ENCODE measurements at regions not wholly inside any gene's neighbourhood (a gene's known extent, or its start where the extent isn't known, plus 50 kb on each side); places are given as distances from the start of the nearest gene placed in this dataset.

DNA sequence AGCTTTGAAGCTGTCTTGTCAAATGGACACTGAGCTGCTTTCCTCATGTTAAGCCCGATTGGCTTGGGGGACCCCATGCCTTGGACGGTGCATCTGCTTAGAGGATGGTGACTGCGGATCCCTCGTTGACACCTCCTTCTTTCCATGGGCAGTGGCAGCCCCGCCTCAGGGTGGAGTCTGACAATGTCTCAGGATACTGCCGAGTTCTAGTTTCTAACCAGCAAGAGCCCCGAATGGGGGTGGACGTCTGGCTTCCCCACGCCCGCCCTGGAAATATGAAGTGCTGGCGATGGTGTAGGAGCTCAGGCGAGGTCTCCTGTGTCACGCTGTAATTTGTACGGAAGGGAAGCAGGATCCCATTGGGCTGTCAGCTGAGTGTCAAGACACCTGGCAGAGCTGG lies 106.2 kb upstream of the CTBP2 start:
- TF ChIP-seq, protein P1, sequence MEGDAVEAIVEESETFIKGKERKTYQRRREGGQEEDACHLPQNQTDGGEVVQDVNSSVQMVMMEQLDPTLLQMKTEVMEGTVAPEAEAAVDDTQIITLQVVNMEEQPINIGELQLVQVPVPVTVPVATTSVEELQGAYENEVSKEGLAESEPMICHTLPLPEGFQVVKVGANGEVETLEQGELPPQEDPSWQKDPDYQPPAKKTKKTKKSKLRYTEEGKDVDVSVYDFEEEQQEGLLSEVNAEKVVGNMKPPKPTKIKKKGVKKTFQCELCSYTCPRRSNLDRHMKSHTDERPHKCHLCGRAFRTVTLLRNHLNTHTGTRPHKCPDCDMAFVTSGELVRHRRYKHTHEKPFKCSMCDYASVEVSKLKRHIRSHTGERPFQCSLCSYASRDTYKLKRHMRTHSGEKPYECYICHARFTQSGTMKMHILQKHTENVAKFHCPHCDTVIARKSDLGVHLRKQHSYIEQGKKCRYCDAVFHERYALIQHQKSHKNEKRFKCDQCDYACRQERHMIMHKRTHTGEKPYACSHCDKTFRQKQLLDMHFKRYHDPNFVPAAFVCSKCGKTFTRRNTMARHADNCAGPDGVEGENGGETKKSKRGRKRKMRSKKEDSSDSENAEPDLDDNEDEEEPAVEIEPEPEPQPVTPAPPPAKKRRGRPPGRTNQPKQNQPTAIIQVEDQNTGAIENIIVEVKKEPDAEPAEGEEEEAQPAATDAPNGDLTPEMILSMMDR (conservative IDR thresholded peaks at IDR 0.05; ENCODE audit: low read depth, low read length): no peak
- DNase-seq (ENCODE audit: low read depth): no peak
- H3K4me3 ChIP-seq (ENCODE audit: low read depth, low read length): no peak overlapping the region

DNA sequence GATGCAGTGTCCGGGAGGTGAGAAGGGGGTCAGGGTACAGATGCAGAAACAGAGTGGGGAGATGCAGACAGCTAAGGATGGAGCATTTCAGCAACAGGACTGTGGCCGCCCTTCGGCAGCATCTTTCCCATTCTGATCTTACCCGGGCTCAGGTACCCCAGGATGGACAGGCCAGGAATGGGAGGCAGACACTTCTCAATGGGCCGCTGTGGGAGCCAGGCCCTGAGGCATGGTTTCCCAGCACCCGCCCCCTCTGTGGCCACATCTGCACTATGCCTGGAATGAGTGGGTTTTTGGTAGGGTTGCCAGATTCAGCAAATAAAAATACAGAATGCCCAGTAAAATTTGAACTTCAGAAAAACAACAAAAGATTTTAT lies 105.2 kb upstream of the CTBP2 start:
- TF ChIP-seq, protein P1 (conservative IDR thresholded peaks at IDR 0.05; ENCODE audit: low read depth, low read length): no peak
- DNase-seq (ENCODE audit: low read depth): no peak

DNA sequence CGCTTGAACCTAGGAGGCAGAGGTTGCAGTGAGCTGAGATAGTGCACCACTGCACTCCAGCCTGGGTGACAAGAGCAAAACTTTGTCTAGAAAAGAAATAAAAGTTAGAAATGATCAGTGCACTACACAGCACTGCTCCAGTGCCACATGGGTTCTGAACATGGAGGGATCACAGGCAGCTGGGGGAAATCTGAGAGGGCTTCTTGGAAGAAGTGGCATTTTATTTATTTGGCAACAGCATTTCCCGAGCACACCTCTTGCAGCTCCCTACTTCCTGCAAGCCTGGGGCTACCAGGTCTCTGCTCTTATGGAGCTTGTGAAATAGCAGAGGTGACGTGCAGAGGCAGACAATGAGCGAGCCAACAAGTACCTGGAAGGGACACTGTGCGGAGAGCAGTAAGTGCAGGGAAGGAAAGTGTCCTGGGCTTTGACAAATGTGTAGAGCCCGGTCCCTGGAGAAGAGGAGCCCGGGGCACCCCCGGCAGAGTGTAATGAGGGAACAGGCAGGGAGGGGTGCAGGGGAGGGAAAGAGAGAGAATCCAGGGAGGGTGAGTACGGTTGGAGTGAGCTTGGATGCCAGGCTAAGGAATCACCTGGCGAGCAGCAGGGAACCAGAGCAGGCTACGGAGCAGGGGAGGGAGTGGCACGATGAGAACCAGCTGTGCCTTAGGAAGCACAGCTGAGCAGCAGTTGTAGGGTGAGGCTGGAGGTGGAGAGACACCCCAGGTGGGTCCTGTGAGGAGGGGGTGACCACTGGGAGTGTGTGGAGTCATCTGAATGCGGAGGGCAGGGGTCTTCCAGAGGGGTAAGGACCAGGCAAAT lies 104.6 kb upstream of the CTBP2 start:
- TF ChIP-seq, protein P1 (conservative IDR thresholded peaks at IDR 0.05; ENCODE audit: low read depth, low read length): no peak
- no peak for DNase-seq (ENCODE audit: low read depth)
- no peak overlapping the region for H3K4me3 ChIP-seq (ENCODE audit: low read depth, low read length)

More for the DNA sequence above, 105.2 kb upstream of the CTBP2 start:
- H3K4me3 ChIP-seq (ENCODE audit: low read depth, low read length): no peak overlapping the region

DNA sequence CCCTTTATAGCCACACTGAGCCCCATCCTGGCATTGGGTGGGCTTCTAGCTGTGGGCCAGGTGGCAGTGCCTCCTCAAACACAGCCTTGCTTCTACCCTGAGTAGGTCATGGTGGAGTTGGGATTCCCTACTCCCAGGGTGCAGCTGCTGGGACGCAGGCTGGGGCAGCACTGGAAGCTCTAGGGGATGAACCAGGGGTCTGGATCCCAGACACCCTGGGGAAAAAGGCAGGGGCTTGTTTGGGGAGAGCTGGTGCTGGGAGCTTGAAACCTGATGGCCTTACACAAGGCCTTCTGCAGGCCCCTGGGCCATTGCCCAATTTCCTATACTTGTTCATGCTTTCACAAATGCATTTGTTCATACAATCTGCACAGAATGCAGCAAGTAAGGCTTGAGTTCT lies 103.7 kb upstream of the CTBP2 start:
- no peak overlapping the region for H3K4me3 ChIP-seq (ENCODE audit: low read depth, low read length)
- DNase-seq (ENCODE audit: low read depth): no peak
- TF ChIP-seq, protein P1 (conservative IDR thresholded peaks at IDR 0.05; ENCODE audit: low read depth, low read length): no peak

DNA sequence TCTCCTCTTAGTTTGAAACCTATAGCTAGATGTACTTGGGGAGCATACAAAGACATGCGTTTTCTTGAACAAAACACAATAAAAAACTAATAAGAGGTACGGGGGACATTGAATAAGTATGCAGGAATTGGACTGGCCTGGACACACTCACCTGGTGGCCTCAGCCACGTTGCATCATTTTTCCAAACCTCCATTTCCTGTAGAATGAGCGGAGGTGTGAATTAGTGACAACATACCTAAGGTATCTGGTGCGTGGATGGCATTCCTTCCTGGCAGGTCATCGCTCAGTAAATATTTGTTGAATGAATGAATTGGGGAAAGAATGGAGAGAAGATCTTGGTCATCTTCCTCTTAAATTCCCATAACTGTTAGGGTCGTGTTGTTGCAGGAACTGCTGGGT lies 103.2 kb upstream of the CTBP2 start:
- TF ChIP-seq, protein P1 (conservative IDR thresholded peaks at IDR 0.05; ENCODE audit: low read depth, low read length): no peak
- H3K4me3 ChIP-seq (ENCODE audit: low read depth, low read length): no peak overlapping the region
- no peak for DNase-seq (ENCODE audit: low read depth)

DNA sequence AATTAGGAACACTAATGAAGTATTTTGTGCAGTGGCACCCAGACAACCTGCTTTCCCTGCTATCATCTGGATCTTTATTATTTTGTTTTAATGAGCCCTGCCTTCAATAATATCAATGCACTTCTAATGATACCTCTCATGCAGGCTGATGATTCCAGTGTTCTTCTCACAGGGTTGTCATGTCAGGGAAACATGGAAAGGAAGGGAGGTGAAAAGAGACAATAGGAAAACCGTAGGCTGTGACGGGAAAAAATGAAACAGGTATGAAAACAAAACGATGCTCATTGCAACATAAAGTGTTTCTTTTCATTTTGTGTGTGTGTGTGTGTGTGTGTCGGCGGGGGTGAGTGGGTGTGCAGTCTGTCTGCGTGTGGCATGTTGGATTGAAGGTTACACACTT lies 102.6 kb upstream of the CTBP2 start:
- no peak overlapping the region for H3K4me3 ChIP-seq (ENCODE audit: low read depth, low read length)
- TF ChIP-seq, protein P1 (conservative IDR thresholded peaks at IDR 0.05; ENCODE audit: low read depth, low read length): no peak
- DNase-seq (ENCODE audit: low read depth): no peak

DNA sequence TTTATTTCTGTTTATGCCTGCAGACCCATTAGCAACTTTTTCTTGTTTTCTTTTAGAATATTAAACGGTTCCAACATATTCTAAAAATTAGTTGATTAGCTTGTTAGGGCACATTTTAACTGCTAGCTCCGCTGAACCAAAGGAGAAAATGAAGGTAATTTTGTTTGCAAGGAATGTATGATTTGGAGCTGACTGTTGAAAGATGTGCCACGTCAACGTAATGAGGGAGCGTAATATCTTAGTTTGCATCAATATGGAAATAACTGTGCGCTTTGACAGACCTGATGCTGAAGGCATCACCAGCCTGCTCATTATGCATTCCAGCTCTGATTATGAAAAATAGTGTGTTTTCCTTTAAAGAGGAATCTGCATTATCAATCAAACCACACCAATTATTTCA lies 102.0 kb upstream of the CTBP2 start:
- no peak overlapping the region for H3K4me3 ChIP-seq (ENCODE audit: low read depth, low read length)
- TF ChIP-seq, protein P1 (conservative IDR thresholded peaks at IDR 0.05; ENCODE audit: low read depth, low read length): no peak
- no peak for DNase-seq (ENCODE audit: low read depth)

All from choroid plexus epithelial cell (primary cell).